GM19455 (cell line): ENCODE measurements at regions not wholly inside any gene's neighbourhood (a gene's known extent, or its start where the extent isn't known, plus 50 kb on each side); places are given as distances from the start of the nearest gene placed in this dataset.

ENCODE experiments used
- ATAC-seq: cut with Tn5 transposase; IDR thresholded peaks from one replicate; pipeline ENCODE4 v1.9.1; 2021; ENCODE audit not compliant: unreplicated experiment

GRCh38 chr6:137775227-137775626 is 91.8 kb upstream of the TNFAIP3 start:
- ATAC-seq: no peak

- ATAC-seq: no peak
These were observed 91.3 kb upstream of the TNFAIP3 start for GRCh38 chr6:137775720-137776119.

- no peak for ATAC-seq
These were observed 90.8 kb upstream of the TNFAIP3 start for GRCh38 chr6:137776256-137776655.

- no peak for ATAC-seq
These were observed 90.0 kb upstream of the TNFAIP3 start for GRCh38 chr6:137776786-137777686.

DNA sequence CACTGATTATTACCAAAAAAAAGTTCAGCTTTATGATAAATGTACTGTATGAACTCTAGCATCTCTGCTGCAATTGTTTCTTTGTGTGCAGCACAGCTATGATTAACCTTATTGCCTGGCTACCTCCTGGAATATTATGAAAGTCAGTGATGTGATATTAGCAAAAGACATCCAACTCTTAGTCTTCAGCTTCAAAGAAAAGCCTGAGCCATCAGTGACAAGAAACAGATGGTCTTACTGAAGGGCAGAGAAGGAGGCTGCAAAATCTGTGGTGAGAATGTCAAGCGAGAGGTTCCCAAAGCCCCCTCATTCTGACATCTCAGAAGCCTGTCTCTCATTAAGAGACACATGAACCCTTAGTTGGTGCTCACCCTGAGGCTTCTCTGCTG is 89.4 kb upstream of the TNFAIP3 start:
- no peak for ATAC-seq

GRCh38 chr6:137779982-137780381 is 87.1 kb upstream of the TNFAIP3 start:
- no peak for ATAC-seq

DNA sequence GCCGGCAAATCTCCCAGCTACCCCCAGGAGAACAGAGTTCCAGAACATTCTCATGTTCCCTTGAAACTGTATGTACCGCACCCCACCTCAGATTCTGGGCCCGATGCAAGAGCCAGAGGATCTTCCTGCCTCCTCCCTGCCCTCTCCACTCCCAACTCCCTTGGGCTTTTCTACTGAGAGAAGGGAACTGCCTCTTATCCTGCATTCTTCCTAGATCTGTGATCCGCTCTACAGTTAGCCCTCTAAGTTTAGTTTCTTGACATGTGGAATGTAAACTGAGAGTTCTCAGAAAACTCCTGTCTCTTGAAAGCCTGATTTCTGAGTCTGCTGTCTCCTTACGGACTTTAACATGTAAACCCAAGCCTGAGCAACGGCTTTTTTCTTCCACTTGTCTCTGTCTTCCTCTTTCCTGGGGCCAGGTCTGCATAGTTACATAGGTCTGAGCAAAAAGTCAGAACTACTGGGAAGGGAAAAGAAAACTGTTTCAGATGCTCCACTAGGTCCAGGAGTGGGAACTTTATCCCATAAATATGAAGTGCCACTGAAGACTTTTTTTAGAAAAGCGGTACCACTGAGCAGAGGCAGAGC is 86.5 kb upstream of the TNFAIP3 start:
- ATAC-seq: no peak

- ATAC-seq: no peak
These were observed 85.4 kb upstream of the TNFAIP3 start for GRCh38 chr6:137781639-137782038.

- ATAC-seq: no peak
These were observed 84.7 kb upstream of the TNFAIP3 start for GRCh38 chr6:137782166-137783039.

DNA sequence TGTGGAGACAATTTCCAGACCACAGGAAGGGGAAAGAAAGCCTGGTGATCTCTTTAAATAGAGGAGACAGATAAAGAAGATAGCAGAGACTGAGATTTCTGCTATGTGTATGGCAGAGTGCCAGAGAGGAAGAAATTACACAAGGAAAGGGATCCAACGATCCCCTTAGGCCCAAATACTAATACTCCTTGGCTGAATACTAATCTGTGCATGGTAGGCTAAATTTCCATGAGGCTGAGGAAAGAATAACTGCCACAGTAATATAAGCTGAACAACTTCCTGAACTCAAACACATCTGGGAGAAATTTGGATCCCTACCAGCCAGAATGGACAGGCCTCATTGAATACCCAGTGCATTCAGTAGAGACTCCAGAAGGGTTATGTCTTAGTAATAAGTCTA is 83.3 kb upstream of the TNFAIP3 start:
- no peak for ATAC-seq

GRCh38 chr6:137784583-137784982 is 82.5 kb upstream of the TNFAIP3 start:
- no peak for ATAC-seq

- ATAC-seq: no peak
These were observed 80.0 kb upstream of the TNFAIP3 start for GRCh38 chr6:137787016-137787415.

DNA sequence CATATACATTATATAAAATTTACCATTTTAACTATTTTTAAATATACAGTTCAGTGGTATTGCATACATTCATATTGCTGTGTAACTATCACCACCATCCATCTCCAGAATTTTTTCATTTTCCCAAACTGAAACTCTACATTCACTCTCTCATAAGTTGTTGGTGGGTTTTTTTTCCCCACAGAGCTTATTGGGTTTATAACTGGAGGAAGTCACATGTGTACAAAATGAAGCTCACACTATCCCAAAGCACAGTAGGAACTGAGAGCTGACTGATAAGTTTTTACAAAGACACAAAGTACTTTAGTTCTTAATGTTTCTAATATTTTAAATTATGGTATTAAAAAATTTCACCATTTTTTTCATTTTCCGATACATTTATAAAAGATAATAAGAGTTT is 78.8 kb upstream of the TNFAIP3 start:
- no peak for ATAC-seq

- ATAC-seq: no peak
These were observed 75.5 kb upstream of the TNFAIP3 start for GRCh38 chr6:137791281-137792159.

DNA sequence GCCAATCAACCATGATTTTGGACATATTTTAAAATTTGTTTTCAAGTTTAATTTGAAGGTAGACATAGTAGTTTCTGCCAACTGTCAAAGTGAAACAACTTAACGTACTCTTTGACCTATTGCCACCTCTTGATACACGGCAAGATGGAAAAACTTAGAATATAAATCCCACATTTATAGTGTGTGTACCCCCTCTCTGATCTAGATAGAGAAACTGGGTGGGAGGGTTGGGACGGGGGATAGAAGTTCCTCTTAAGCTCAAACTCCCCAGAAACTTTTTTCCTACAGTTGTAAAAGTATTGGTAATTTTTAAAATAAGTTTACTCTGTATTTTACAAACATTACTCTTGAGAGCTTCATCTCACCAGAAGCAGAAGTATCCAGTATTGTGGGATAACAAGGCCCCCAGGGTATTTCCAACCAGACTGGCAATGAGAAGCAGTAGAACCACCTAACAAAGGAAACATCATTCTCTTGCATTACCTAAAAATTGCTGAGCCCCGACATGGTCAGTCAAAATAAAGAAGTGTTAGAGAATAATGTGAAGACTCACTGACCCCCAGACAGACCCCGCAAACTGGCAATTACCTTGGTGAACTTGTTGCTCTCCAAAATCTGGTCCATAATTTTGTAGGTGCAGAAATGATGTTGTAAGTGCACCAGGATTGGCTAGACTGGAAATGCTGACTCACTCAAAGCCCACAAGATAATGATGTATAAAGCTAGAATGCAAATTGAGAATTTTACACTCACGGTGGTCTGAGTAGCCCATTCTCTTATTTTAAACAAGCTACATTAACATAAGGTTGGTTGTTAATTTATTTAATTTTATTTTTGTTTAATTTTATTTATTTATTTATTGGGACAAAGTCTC is 74.7 kb upstream of the TNFAIP3 start:
- ATAC-seq: no peak

- ATAC-seq: no peak
These were observed 73.1 kb upstream of the TNFAIP3 start for GRCh38 chr6:137793805-137794515.

GRCh38 chr6:137794516-137795201 is 72.4 kb upstream of the TNFAIP3 start:
- no peak for ATAC-seq

GRCh38 chr6:137795501-137795900 is 71.6 kb upstream of the TNFAIP3 start:
- no peak for ATAC-seq
